Germinal center (tissue), 1 donor: ENCODE measurements at regions not wholly inside any gene's neighbourhood (a gene's known extent, or its start where the extent isn't known, plus 50 kb on each side); places are given as distances from the start of the nearest gene placed in this dataset.
"Not testable (repeated sequence)": the region's sequence is repeated elsewhere in the genome, so short reads cannot be mapped to it uniquely, and the experiment has no call there.

Experiments used
- DNase-seq: peaks from one replicate; pipeline ENCODE4 v3.0.0; 2012; ENCODE audit warnings: mixed read lengths, low spot score

GRCh38 chr2:160550048-160550447 is 56.4 kb upstream of the RBMS1 start:
- no peak for DNase-seq

GRCh38 chr2:160551259-160551658 is 57.7 kb upstream of the RBMS1 start:
- DNase-seq, result no peak

GRCh38 chr2:160555420-160556071 is 61.9 kb upstream of the RBMS1 start:
- DNase-seq, result no peak

GRCh38 chr2:160557903-160558302 is 64.3 kb upstream of the RBMS1 start:
- no peak for DNase-seq

- no peak for DNase-seq
Measured at GRCh38 chr2:160558531-160558930, 64.9 kb upstream of the RBMS1 start.

- no peak for DNase-seq
Measured at GRCh38 chr2:160561551-160562295, 68.1 kb upstream of the RBMS1 start.

- DNase-seq, result no peak
Measured at GRCh38 chr2:160562730-160563129, 69.1 kb upstream of the RBMS1 start.

GRCh38 chr2:160564591-160564990 is 71.0 kb upstream of the RBMS1 start:
- no peak for DNase-seq

GRCh38 chr2:160565099-160565845 is 71.7 kb upstream of the RBMS1 start:
- no peak for DNase-seq

GRCh38 chr2:160566717-160567116 is 73.1 kb upstream of the RBMS1 start:
- no peak for DNase-seq

GRCh38 chr2:160568856-160569255 is 75.2 kb upstream of the RBMS1 start:
- DNase-seq, result no peak

GRCh38 chr2:160570376-160570775 is 76.8 kb upstream of the RBMS1 start:
- DNase-seq, result no peak

- no peak for DNase-seq
Measured at GRCh38 chr2:160574468-160575140, 81.0 kb upstream of the RBMS1 start.

GRCh38 chr2:160575368-160575767 is 81.8 kb upstream of the RBMS1 start:
- no peak for DNase-seq

GRCh38 chr2:160576054-160576499 is 82.5 kb upstream of the RBMS1 start:
- DNase-seq, result no peak

GRCh38 chr2:160577081-160577480 is 83.5 kb upstream of the RBMS1 start:
- not testable (repeated sequence) for DNase-seq

GRCh38 chr2:160581035-160581434 is 87.4 kb upstream of the RBMS1 start:
- DNase-seq, result no peak

- no peak for DNase-seq
Measured at GRCh38 chr2:160581448-160581847, 87.8 kb upstream of the RBMS1 start.

GRCh38 chr2:160582081-160582480 is 88.5 kb upstream of the RBMS1 start:
- no peak for DNase-seq

GRCh38 chr2:160582490-160583145 is 89.0 kb upstream of the RBMS1 start:
- no peak for DNase-seq

GRCh38 chr2:160583146-160583535 is 89.5 kb upstream of the RBMS1 start:
- no peak for DNase-seq
